HG03439 (cell line): ENCODE measurements at regions not wholly inside any gene's neighbourhood (a gene's known extent, or its start where the extent isn't known, plus 50 kb on each side); places are given as distances from the start of the nearest gene placed in this dataset.
A peak's percentile ranks its signal among the peaks of the same experiment; 100 is the strongest.
"Not testable (repeated sequence)": the region's sequence is repeated elsewhere in the genome, so short reads cannot be mapped to it uniquely, and the experiment has no call there.

Source experiments
- ATAC-seq: cut with Tn5 transposase; IDR thresholded peaks from one replicate; pipeline ENCODE4 v1.9.1; 2021; ENCODE audit warnings: mild to moderate bottlenecking, moderate library complexity; ENCODE audit not compliant: unreplicated experiment

DNA sequence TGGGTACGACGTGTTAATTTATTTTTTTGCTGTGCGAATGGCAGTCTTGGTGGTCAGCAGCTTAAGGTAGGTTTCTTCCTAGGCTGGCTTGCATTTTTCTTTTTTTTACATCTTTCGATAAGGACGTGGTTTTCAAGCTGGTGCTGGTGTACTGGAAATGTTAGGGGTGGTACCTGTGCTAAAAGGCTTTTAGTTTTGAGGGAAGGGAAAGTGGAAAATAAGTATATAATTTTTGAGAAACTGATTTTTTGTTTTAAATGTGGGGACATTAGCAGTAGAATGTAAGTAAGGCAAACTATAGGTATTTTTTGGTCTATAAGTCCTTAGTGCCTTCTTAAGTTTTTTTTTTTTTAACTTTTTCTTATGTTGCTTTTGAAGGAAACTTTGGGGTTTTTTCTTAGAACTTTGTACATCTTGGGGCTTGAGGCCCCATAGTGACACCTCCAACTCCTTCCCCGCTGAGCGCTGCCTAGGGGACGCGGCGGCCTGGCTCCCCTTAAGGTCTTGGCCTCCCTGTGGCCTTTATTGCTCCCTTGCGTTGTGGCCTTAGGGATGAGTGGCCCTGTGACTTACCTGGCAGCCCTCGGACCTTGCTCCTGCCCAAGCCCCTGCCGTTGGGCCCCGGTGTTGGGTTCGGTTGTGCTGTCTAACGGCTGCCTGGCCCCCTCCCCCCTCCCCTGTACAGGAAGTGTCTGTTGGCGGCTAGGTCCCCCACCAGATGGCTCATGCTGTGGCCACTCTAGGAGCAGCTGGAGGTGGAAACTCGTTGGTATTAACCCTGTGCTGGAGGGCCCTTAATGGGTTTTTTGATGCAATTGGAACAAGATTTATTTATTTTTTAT lies 88.0 kb upstream of the RPRML start:
- ATAC-seq, result peak; percentile 80

DNA sequence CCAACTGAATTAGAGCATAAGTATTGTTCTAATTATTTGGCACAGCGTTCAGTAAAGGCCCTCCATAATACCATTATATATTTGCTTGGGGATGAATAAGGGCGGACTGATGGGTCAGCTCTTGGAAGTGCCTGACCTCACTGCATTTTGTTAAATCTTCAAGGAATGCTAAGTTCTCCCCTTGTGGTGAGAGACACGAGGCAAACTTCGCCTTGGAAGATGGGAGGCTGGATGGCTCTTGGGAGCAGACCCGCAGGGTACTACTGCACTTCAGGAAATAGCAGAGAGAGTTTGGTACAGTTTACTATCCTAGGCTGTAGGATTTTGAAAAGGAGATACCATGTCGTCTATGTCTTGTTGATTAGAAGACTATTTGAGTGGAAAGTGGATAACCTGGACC lies 87.0 kb upstream of the RPRML start:
- ATAC-seq, result no peak

DNA sequence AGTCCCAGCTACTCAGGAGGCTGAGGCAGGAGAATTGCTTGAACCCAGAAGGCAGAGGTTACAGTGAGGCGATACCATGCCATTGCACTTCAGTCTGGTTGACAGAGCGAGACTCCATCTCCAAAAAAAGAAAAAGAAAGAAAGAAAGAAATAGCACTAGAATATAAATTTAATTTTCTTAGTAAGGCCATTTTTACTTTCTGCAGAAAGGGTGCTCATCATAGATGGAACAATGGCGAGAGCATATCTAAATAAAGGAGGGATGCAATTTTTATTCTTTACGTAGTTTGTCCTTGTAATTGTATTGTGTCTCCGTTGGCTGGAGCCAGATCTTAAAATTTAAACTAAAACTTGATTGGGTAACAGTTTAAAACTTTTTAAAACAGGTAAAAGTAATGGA lies 85.6 kb upstream of the RPRML start:
- ATAC-seq, result no peak

DNA sequence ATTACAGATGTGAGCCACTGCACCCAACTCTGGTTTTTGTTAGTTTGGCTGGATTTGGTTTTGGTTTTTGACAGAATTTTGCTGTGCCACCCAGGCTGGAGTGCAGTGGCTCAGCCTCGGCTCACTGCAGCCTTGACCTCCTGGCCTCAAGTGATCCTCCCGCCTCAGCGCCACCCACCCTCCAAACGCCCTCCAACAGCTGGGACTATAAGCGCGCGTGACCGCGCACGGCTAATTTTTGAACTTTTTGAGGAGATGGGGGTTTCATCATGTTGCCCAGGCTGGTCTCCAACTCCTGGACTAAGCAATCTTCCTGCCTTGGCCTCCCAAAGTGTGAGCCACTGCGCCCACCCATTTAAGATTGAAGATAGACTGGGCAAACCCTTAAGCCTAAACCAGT lies 84.4 kb upstream of the RPRML start:
- no peak for ATAC-seq

DNA sequence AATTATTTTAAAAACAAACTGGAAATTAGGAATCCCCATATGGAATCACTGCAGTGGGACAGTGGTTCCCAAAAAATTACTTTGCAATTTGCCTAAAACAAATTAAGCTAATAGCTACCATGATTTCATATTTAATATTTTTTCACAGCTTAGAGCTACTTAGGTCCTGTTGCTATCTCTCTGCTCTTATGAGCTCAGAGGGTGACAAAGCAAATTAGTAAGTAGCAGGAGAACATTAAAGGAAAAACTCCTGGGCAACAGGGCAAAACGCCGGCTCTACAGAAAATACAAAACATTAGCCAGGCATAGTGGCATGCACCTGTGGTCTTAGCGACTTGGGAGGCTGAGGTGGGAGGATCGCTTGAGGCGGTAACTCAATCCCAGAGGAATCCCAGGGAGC lies 83.8 kb upstream of the RPRML start:
- not testable (repeated sequence) for ATAC-seq

DNA sequence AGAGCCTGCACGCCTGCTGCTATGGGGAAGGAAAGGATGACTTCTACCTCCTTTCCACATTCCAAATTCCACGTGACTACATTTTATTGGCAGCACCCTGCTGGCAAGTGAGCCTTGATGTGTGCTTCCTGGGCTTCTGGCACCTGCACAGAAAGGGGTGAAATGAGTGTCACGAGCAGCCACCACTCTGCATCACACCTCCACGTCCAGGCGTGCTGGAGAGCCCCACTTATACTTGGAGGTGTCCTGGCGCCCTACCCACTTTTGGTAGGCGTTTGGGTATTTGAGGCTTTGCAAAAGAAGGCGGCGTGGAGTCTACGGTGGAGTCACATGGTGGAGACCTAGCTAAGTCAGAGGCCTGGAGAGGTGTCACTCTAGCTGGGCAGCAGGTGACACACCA lies 81.0 kb upstream of the RPRML start:
- not testable (repeated sequence) for ATAC-seq

DNA sequence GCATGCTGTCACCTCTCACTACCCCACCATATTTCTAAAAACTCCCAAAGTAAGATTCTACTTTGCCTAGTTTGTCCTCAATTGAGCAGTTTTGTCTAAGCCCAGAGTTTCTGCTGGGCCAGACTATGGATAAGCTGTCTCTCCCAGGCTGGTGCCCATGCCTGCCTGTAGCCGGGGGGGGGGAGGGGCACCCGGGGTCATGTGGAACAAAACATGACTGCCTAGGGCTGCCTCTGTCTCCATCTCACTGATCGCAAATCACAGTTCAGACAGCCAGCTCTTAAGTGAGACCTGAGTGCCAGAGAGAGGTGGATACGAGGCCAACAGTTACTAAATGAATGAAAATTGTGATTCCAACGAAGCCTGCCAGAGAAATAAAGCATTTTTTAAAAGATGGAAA lies 78.8 kb upstream of the RPRML start:
- ATAC-seq, result no peak

DNA sequence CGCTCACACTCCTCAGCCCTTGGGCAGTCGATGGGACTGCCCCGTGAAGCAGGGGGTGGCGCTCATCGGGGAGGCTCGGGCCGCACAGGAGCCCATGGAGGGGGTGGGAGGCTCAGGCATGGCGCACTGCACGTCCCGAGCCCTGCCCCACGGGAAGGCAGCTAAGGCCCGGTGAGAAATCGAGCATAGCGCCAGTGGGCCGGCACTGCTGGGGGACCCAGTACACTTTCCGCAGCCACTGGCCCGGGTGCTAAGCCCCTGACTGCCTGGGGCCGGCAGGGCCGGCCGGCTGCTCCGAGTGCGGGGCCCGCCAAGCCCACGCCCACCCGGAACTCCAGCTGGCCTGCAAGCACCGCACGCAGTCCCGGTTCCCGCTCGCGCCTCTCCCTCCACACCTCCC lies 78.2 kb upstream of the RPRML start:
- not testable (repeated sequence) for ATAC-seq

DNA sequence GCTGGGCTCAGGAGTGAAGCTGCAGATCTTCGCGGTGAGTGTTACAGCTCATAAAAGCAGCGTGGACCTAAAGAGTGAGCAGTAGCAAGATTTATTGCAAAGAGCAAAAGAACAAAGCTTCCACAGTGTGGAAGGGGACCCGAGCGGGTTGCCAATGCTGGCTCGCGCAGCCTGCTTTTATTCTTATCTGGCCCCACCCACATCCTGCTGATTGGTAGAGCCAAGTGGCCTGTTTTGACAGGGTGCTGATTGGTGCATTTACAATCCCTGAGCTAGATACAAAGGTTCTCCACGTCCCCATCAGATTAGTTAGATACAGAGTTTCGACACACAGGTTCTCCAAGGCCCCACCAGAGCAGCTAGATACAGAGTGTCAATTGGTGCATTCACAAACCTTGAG lies 77.6 kb upstream of the RPRML start:
- ATAC-seq, result not testable (repeated sequence)
